Keratinocyte (primary cell): ENCODE measurements at regions not wholly inside any gene's neighbourhood (a gene's known extent, or its start where the extent isn't known, plus 50 kb on each side); places are given as distances from the start of the nearest gene placed in this dataset.

Experiments used
- DNase-seq: peaks from one replicate; pipeline ENCODE4 v3.0.0-alpha.2; 2011; ENCODE audit warnings: low read depth, missing footprints, low spot score
- FAIRE-seq: peaks from 2 replicates; lab custom pipeline; 2011; peaks lifted over from hg19 to GRCh38; lab: Jason Lieb, UNC
- H2AFZ ChIP-seq: 2 replicates; pipeline ENCODE4 v1.6.0; 2012; ENCODE audit warnings: low read length, control low read depth, inconsistent platforms; ENCODE audit not compliant: control insufficient read depth
- H3K27ac ChIP-seq: 2 replicates; pipeline ENCODE4 v1.5.1; 2011; ENCODE audit warnings: low read length; ENCODE audit not compliant: control insufficient read depth, insufficient read depth
- H3K27me3 ChIP-seq: 3 replicates; pipeline ENCODE4 v1.6.0; 2011; ENCODE audit warnings: low read length; ENCODE audit not compliant: control insufficient read depth, insufficient read depth; ENCODE audit errors: extremely low read depth
- H3K36me3 ChIP-seq, 2 experiments: 2 replicates in 1 of 2; 3 replicates in 1 of 2; pipeline ENCODE4 v1.5.1; 2011; ENCODE audit warnings: low read length in 2 of 2, mild to moderate bottlenecking in 1 of 2; ENCODE audit not compliant: control insufficient read depth in 2 of 2, insufficient read depth in 2 of 2; ENCODE audit errors: extremely low read depth in 1 of 2
- H3K4me1 ChIP-seq: 3 replicates; pipeline ENCODE4 v1.5.1; 2011; ENCODE audit warnings: low read length; ENCODE audit not compliant: control insufficient read depth, insufficient read depth; ENCODE audit errors: extremely low read depth
- H3K4me2 ChIP-seq: 3 replicates; pipeline ENCODE4 v1.6.0; 2011; ENCODE audit warnings: low read depth, low read length; ENCODE audit not compliant: control insufficient read depth, insufficient read depth; ENCODE audit errors: extremely low read depth
- H3K4me3 ChIP-seq, 3 experiments: fragments of 200-600 bp in 1 of 3; sonication (generic) in 1 of 3; 2 replicates in 2 of 3; 3 replicates in 1 of 3; pipeline ENCODE4 v1.5.1; 2011 to 2016; ENCODE audit warnings: low read length in 3 of 3, mild to moderate bottlenecking in 3 of 3, control low read depth in 2 of 3, inconsistent platforms in 1 of 3, low read depth in 1 of 3, mixed read lengths in 1 of 3, mixed run types in 1 of 3, moderate library complexity in 1 of 3; ENCODE audit not compliant: control insufficient read depth in 2 of 3, insufficient read depth in 2 of 3; ENCODE audit errors: extremely low read depth in 1 of 3
- H3K79me2 ChIP-seq: 2 replicates; pipeline ENCODE4 v1.6.0; 2012; ENCODE audit warnings: low read length; ENCODE audit not compliant: control insufficient read depth, insufficient read depth
- H3K9ac ChIP-seq: 3 replicates; pipeline ENCODE4 v1.6.0; 2011; ENCODE audit warnings: low read length; ENCODE audit not compliant: control insufficient read depth, insufficient read depth; ENCODE audit errors: extremely low read depth
- H3K9me1 ChIP-seq: 3 replicates; pipeline ENCODE4 v1.6.0; 2011; ENCODE audit warnings: low read length; ENCODE audit not compliant: control insufficient read depth, insufficient read depth; ENCODE audit errors: extremely low read depth
- H3K9me3 ChIP-seq: 2 replicates; pipeline ENCODE4 v1.5.1; 2012; ENCODE audit warnings: low read depth, low read length; ENCODE audit not compliant: control insufficient read depth
- H4K20me1 ChIP-seq: 3 replicates; pipeline ENCODE4 v1.6.0; 2011; ENCODE audit warnings: low read length; ENCODE audit not compliant: control insufficient read depth, insufficient read depth; ENCODE audit errors: extremely low read depth
- CTCF ChIP-seq, 3 experiments: IDR thresholded peaks in 1 of 3; conservative IDR thresholded peaks in 1 of 3; optimal IDR thresholded peaks in 1 of 3; 2 replicates in 2 of 3; 3 replicates in 1 of 3; pipeline versions ENCODE3 to v1.5.1; 2011; ENCODE audit warnings: low read length in 3 of 3, mild to moderate bottlenecking in 3 of 3, moderate library complexity in 2 of 3, control low read depth in 1 of 3, inconsistent platforms in 1 of 3; ENCODE audit not compliant: insufficient read depth in 2 of 3; ENCODE audit errors: extremely low read depth in 1 of 3
- EZH2 ChIP-seq: IDR thresholded peaks from one replicate; pipeline ENCODE4 v1.6.1; 2012; ENCODE audit warnings: inconsistent platforms, mild to moderate bottlenecking, low read length, moderate library complexity
- dilution Hi-C: fragments of 300-500 bp; cut with MboI; formaldehyde crosslinking; loops from one replicate; pipeline ENCODE4 v1.7.0; 2020; ENCODE audit warnings: low sequenced_read_pairs; ENCODE audit not compliant: extremely low pct_ligation_motif_present

- no peak overlapping the region for H3K4me3 ChIP-seq
- no peaks in the 10 kb centered on the region for H3K36me3 ChIP-seq
- no peak overlapping the region for H3K9ac ChIP-seq
- H4K20me1 ChIP-seq = no peaks in the 10 kb centered on the region
- peaks cover 12% of the 10 kb centered on the region for H3K27me3 ChIP-seq
- no peak overlapping the region for H2AFZ ChIP-seq
- dilution Hi-C loops = no loop called here
- TF ChIP-seq CTCF (optimal IDR thresholded peaks at IDR 0.05 in 1 of 3, IDR thresholded peaks at IDR 0.05 in 1 of 3, conservative IDR thresholded peaks at IDR 0.05 in 1 of 3; ENCODE audit: extremely low read depth in 1 of 3, insufficient read depth in 2 of 3, low read length in 3 of 3) (no peak), EZH2 (no peak)
- no peak for FAIRE-seq
- H3K4me2 ChIP-seq = no peak overlapping the region
- no peaks in the 10 kb centered on the region for H3K9me1 ChIP-seq
- no peaks in the 10 kb centered on the region for H3K79me2 ChIP-seq
- DNase-seq = no peak
- H3K4me1 ChIP-seq = no peaks in the 10 kb centered on the region
- H3K9me3 ChIP-seq = no peaks in the 10 kb centered on the region
- no peak overlapping the region for H3K27ac ChIP-seq
Measured at GRCh38 chr21:33169359-33169758, 60.4 kb upstream of the IFNAR2 start.

GRCh38 chr21:33171616-33172169 lies 58.0 kb upstream of the IFNAR2 start:
- no peak overlapping the region for H2AFZ ChIP-seq
- no peak for TF ChIP-seq CTCF (optimal IDR thresholded peaks at IDR 0.05 in 1 of 3, IDR thresholded peaks at IDR 0.05 in 1 of 3, conservative IDR thresholded peaks at IDR 0.05 in 1 of 3; ENCODE audit: extremely low read depth in 1 of 3, insufficient read depth in 2 of 3, low read length in 3 of 3)
- no peaks in the 10 kb centered on the region for H3K36me3 ChIP-seq
- no peaks in the 10 kb centered on the region for H3K79me2 ChIP-seq
- H3K4me1 ChIP-seq = no peaks in the 10 kb centered on the region
- H3K27ac ChIP-seq = no peak overlapping the region
- H3K9me1 ChIP-seq = no peaks in the 10 kb centered on the region
- FAIRE-seq = no peak
- dilution Hi-C loops = no loop called here
- H3K27me3 ChIP-seq = peaks cover 12% of the 10 kb centered on the region
- H4K20me1 ChIP-seq = no peaks in the 10 kb centered on the region
- no peak overlapping the region for H3K4me2 ChIP-seq
- no peak for DNase-seq
- no peaks in the 10 kb centered on the region for H3K9me3 ChIP-seq
- H3K4me3 ChIP-seq = no peak overlapping the region
- no peak overlapping the region for H3K9ac ChIP-seq
